Body of pancreas (tissue), 4 donors: ENCODE measurements at regions not wholly inside any gene's neighbourhood (a gene's known extent, or its start where the extent isn't known, plus 50 kb on each side); places are given as distances from the start of the nearest gene placed in this dataset.

Experiments used
- CTCF ChIP-seq, 7 experiments: fragments of 450-650 bp in 4 of 7; fragments of 200-600 bp in 3 of 7; sonication (generic) in 3 of 7; IDR thresholded peaks; one replicate each; pipeline ENCODE4 v1.5.1; 2016 to 2019; ENCODE audit warnings: antibody characterized with exemption in 7 of 7
- POLR2A ChIP-seq, 3 donors: fragments of 450-650 bp; IDR thresholded peaks; one replicate each; pipeline ENCODE4 v1.6.1; 2016; ENCODE audit warnings: antibody characterized with exemption in 3 of 3, mild to moderate bottlenecking in 2 of 3

GRCh38 chr7:17109020-17109419 is 189.4 kb upstream of the AHR start:
- TF ChIP-seq CTCF (IDR thresholded peaks at IDR 0.05) = no peak
- TF ChIP-seq POLR2A (IDR thresholded peaks at IDR 0.05) = no peak
